ENCODE measurements at regions not wholly inside any gene's neighbourhood (a gene's known extent, or its start where the extent isn't known, plus 50 kb on each side); places are given as distances from the start of the nearest gene placed in this dataset.

GRCh38 chr20:60240415-60240814, 282.2 kb downstream of the CDH26 start:
- TF ChIP-seq CTCF (IDR thresholded peaks at IDR 0.05) = no peak
- DNase-seq (no peak), ATAC-seq (no peak)
- Histone ChIP-seq H3K36me3 (ENCODE audit: low read depth) (no peaks in the 10 kb centered on the region), H3K9me3 (no peaks in the 10 kb centered on the region), H3K4me1 (ENCODE audit: low read depth) (no peaks in the 10 kb centered on the region), H3K4me3 (no peak overlapping the region)
- intact Hi-C loops (cut with DNase I, micrococcal nuclease) = no loop called here

- no peak overlapping the region for H3K4me3 ChIP-seq
- TF ChIP-seq CTCF (IDR thresholded peaks at IDR 0.05) = no peak
- DNase-seq (no peak), ATAC-seq (no peak)
- no peaks in the 10 kb centered on the region for H3K4me1 ChIP-seq (ENCODE audit: low read depth)
- intact Hi-C loops (cut with DNase I, micrococcal nuclease) = no loop called here
- no peaks in the 10 kb centered on the region for H3K36me3 ChIP-seq (ENCODE audit: low read depth)
- no peaks in the 10 kb centered on the region for H3K9me3 ChIP-seq
Observed at GRCh38 chr20:60240986-60241385, 282.8 kb downstream of the CDH26 start.

- intact Hi-C loops (cut with DNase I, micrococcal nuclease) = no loop called here
- Histone ChIP-seq H3K9me3 (no peaks in the 10 kb centered on the region), H3K4me3 (no peak overlapping the region), H3K4me1 (ENCODE audit: low read depth) (no peaks in the 10 kb centered on the region), H3K36me3 (ENCODE audit: low read depth) (no peaks in the 10 kb centered on the region)
- ATAC-seq (no peak), DNase-seq (no peak)
- TF ChIP-seq CTCF (IDR thresholded peaks at IDR 0.05) = no peak
Observed at GRCh38 chr20:60242836-60243505, 284.7 kb downstream of the CDH26 start.

- Histone ChIP-seq H3K4me3 (no peak overlapping the region), H3K36me3 (ENCODE audit: low read depth) (no peaks in the 10 kb centered on the region), H3K4me1 (ENCODE audit: low read depth) (no peaks in the 10 kb centered on the region), H3K9me3 (no peaks in the 10 kb centered on the region)
- DNase-seq (no peak), ATAC-seq (no peak)
- intact Hi-C loops (cut with DNase I, micrococcal nuclease) = no loop called here
- no peak for TF ChIP-seq CTCF (IDR thresholded peaks at IDR 0.05)
Observed at GRCh38 chr20:60244373-60245146, 286.3 kb downstream of the CDH26 start.

- intact Hi-C loops (cut with DNase I, micrococcal nuclease) = no loop called here
- no peaks in the 10 kb centered on the region for H3K9me3 ChIP-seq
Observed at GRCh38 chr20:60246751-60247150, 288.5 kb downstream of the CDH26 start.

More at GRCh38 chr20:60246751-60247150, 288.5 kb downstream of the CDH26 start:
- ATAC-seq = no peak
- TF ChIP-seq CTCF (IDR thresholded peaks at IDR 0.05) = no peak
- no peak for DNase-seq
- Histone ChIP-seq H3K4me1 (ENCODE audit: low read depth) (no peaks in the 10 kb centered on the region), H3K4me3 (no peak overlapping the region), H3K36me3 (ENCODE audit: low read depth) (no peaks in the 10 kb centered on the region)
